Omental fat pad (tissue), 3 donors: ENCODE measurements at regions not wholly inside any gene's neighbourhood (a gene's known extent, or its start where the extent isn't known, plus 50 kb on each side); places are given as distances from the start of the nearest gene placed in this dataset.
"Not testable (repeated sequence)": the region's sequence is repeated elsewhere in the genome, so short reads cannot be mapped to it uniquely, and the experiment has no call there.

ENCODE experiments used
- ATAC-seq: fragments of 150-250 bp; one replicate; pipeline ENCODE4 v1.9.1; 2016; ENCODE audit warnings: mild to moderate bottlenecking, moderate library complexity; ENCODE audit not compliant: low FRiP score
- DNase-seq: peaks from one replicate; pipeline ENCODE4 v3.0.0-alpha.2; 2019; ENCODE audit warnings: low spot score
- TF ChIP-seq, protein P1 (sequence below), 3 donors: fragments of 450-650 bp; IDR thresholded peaks; one replicate each; pipeline ENCODE4 v1.5.1; 2016 to 2017; ENCODE audit warnings: antibody characterized with exemption in 3 of 3, mild to moderate bottlenecking in 3 of 3, moderate library complexity in 2 of 3

- ATAC-seq (no peak), DNase-seq (no peak)
- TF ChIP-seq, protein P1, sequence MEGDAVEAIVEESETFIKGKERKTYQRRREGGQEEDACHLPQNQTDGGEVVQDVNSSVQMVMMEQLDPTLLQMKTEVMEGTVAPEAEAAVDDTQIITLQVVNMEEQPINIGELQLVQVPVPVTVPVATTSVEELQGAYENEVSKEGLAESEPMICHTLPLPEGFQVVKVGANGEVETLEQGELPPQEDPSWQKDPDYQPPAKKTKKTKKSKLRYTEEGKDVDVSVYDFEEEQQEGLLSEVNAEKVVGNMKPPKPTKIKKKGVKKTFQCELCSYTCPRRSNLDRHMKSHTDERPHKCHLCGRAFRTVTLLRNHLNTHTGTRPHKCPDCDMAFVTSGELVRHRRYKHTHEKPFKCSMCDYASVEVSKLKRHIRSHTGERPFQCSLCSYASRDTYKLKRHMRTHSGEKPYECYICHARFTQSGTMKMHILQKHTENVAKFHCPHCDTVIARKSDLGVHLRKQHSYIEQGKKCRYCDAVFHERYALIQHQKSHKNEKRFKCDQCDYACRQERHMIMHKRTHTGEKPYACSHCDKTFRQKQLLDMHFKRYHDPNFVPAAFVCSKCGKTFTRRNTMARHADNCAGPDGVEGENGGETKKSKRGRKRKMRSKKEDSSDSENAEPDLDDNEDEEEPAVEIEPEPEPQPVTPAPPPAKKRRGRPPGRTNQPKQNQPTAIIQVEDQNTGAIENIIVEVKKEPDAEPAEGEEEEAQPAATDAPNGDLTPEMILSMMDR (IDR thresholded peaks at IDR 0.05): no peak
Measured at GRCh38 chr9:91017245-91017644, 215.6 kb downstream of the SYK start.

DNA sequence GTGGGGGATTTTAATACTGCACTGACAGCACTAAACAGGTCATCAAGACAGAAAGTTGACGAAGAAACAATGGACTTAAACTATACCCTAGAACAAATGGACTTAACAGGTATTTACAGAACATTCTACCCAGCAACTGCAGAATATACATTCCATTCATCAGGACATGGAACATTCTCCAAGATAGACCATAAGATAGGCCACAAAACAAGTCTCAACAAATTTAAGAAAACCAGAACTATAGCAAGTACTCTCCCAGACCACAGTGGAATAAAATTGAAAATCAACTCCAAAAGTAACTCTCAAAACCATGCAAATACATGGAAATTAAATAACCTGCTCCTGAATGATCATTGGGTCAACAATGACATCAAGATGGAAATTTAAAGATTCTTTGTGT is 218.3 kb downstream of the SYK start:
- not testable (repeated sequence) for ATAC-seq, DNase-seq

- not testable (repeated sequence) for DNase-seq, ATAC-seq
Measured at GRCh38 chr9:91021656-91022055, 220.0 kb downstream of the SYK start.

- no peak for DNase-seq
- TF ChIP-seq, protein P1 (IDR thresholded peaks at IDR 0.05): no peak
- ATAC-seq: no peak
Measured at GRCh38 chr9:91023741-91024140, 222.1 kb downstream of the SYK start.

DNA sequence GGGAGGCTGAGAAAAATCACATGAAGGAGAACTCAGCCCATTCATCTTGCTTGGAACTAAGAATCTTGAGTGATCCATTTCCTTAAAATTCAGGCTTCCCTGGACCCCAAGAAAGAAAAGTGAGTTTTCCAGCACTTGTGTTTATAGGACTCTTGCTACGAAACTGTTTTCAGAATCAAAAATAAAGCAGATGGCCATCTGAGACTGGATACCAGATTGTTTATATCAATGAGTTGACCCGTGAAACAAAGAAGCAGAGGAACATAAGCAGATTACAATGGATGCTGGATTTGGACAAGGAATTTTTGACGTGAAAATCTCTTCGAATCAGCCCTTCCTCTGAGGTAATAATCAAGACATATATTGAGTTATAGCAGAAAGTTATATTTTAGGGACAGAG is 223.2 kb downstream of the SYK start:
- TF ChIP-seq, protein P1 (IDR thresholded peaks at IDR 0.05): no peak
- no peak for DNase-seq
- ATAC-seq: no peak

DNA sequence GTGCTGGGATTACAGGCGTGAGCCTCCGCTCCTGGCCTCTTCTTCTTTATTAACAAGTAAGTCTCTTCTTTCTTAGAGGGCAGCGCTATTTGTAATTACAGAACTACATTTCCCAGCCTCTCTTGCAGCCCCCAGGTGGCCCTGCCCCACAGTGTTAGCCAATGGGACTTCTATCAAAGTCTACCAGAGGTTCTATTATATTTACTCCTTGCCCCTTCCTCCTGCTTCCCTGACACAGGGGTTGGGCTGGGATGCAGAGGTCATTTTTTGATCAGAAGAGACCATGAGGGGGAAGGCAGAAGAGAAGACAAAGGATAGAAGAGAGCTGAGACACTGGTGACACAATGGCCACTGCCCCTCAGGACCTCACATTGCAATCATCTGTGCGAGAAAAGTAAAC is 224.2 kb downstream of the SYK start:
- no peak for DNase-seq
- TF ChIP-seq, protein P1 (IDR thresholded peaks at IDR 0.05): no peak
- ATAC-seq: no peak

DNA sequence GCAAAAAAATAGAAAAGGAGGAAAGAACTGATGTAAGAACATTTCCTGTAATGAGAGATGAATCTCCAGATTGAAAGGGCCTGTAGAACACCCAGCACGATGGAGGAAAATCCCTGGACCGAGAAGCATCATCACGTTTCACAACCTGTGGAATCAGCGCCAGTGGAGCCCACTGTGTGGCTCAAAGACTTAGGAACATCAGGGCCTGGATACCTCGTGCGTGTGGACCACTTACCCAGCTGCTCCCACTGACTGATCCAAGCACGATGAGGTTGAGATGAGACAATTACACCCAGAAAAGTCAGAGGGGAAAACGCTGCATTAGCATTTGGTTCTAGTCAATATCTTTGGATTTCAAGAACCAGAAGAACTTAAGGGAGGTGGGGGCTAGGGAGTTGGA is 224.6 kb downstream of the SYK start:
- TF ChIP-seq, protein P1 (IDR thresholded peaks at IDR 0.05): no peak
- ATAC-seq (no peak), DNase-seq (no peak)

- no peak for DNase-seq
- ATAC-seq: peak; percentile 28
- TF ChIP-seq, protein P1 (IDR thresholded peaks at IDR 0.05): no peak
Measured at GRCh38 chr9:91027005-91027404, 225.4 kb downstream of the SYK start.
